CD14-positive monocyte (primary cell): ENCODE measurements at regions not wholly inside any gene's neighbourhood (a gene's known extent, or its start where the extent isn't known, plus 50 kb on each side); places are given as distances from the start of the nearest gene placed in this dataset.
"Not testable (repeated sequence)": the region's sequence is repeated elsewhere in the genome, so short reads cannot be mapped to it uniquely, and the experiment has no call there.

Source experiments
- DNase-seq, 3 donors: peaks; one replicate each; pipeline ENCODE4 v3.0.0-alpha.2; 2011 to 2022
- H2AFZ ChIP-seq: 2 replicates; pipeline ENCODE4 v1.6.0; 2012; ENCODE audit warnings: mild to moderate bottlenecking, low read depth, low read length, inconsistent platforms; ENCODE audit not compliant: insufficient read depth, poor library complexity, severe bottlenecking
- H3K27ac ChIP-seq, 2 donors: 1 replicate in 1 of 2; 2 replicates in 1 of 2; pipeline ENCODE4 v1.5.1; 2012 to 2013; ENCODE audit warnings: low read length in 2 of 2, control low read depth in 1 of 2, inconsistent platforms in 1 of 2, low read depth in 1 of 2, mild to moderate bottlenecking in 1 of 2
- H3K27me3 ChIP-seq, 2 donors: one replicate each; pipeline versions ENCODE4 v1.6.0 to v1.6.1; 2011 to 2013; ENCODE audit warnings: low read length in 2 of 2; ENCODE audit not compliant: control insufficient read depth in 2 of 2, insufficient read depth in 2 of 2
- H3K36me3 ChIP-seq, 2 donors: replicated peaks in 1 of 2; 1 replicate in 1 of 2; 2 replicates in 1 of 2; pipeline versions ENCODE4 v1.5.1 to v1.6.1; 2012 to 2013; ENCODE audit warnings: low read length in 2 of 2, control low read depth in 1 of 2, inconsistent platforms in 1 of 2, mild to moderate bottlenecking in 1 of 2; ENCODE audit not compliant: insufficient read depth in 2 of 2, control insufficient read depth in 1 of 2
- H3K4me1 ChIP-seq, 2 donors: 1 replicate in 1 of 2; 2 replicates in 1 of 2; pipeline versions ENCODE4 v1.5.1 to v1.6.1; 2012 to 2013; ENCODE audit warnings: low read length in 2 of 2, control low read depth in 1 of 2, inconsistent platforms in 1 of 2, mild to moderate bottlenecking in 1 of 2, moderate library complexity in 1 of 2; ENCODE audit not compliant: insufficient read depth in 2 of 2, control insufficient read depth in 1 of 2
- H3K4me2 ChIP-seq: replicated peaks from 2 replicates; pipeline ENCODE3; 2012; ENCODE audit warnings: low read length, moderate library complexity, mild to moderate bottlenecking; ENCODE audit not compliant: poor library complexity, severe bottlenecking; ENCODE audit errors: extremely low read depth
- H3K4me3 ChIP-seq, 3 experiments: fragments of 200-600 bp in 1 of 3; sonication (generic) in 1 of 3; replicated peaks in 1 of 3; 1 replicate in 2 of 3; 2 replicates in 1 of 3; pipeline ENCODE4 v1.5.1; 2011 to 2013; ENCODE audit warnings: low read length in 3 of 3, mild to moderate bottlenecking in 3 of 3, control low read depth in 2 of 3, low read depth in 2 of 3, inconsistent platforms in 1 of 3, moderate library complexity in 1 of 3
- H3K79me2 ChIP-seq: 2 replicates; pipeline ENCODE4 v1.6.0; 2012; ENCODE audit warnings: mild to moderate bottlenecking, control low read depth, inconsistent platforms, low read length, moderate library complexity; ENCODE audit not compliant: insufficient read depth
- H3K9ac ChIP-seq: 2 replicates; pipeline ENCODE4 v1.6.0; 2017; ENCODE audit warnings: low read length, mild to moderate bottlenecking; ENCODE audit not compliant: insufficient read depth, poor library complexity, severe bottlenecking
- H3K9me3 ChIP-seq, 2 donors: replicated peaks in 1 of 2; 1 replicate in 1 of 2; 2 replicates in 1 of 2; pipeline versions ENCODE4 v1.5.1 to v1.6.1; 2012 to 2013; ENCODE audit warnings: low read length in 2 of 2, control low read depth in 1 of 2; ENCODE audit not compliant: control insufficient read depth in 1 of 2, insufficient read depth in 1 of 2
- H4K20me1 ChIP-seq: 2 replicates; pipeline ENCODE4 v1.6.0; 2012; ENCODE audit warnings: mild to moderate bottlenecking, low read length, control low read depth, moderate library complexity; ENCODE audit not compliant: insufficient read depth
- H3K27ac Mint-ChIP-seq, 7 donors: one replicate each; pipeline ENCODE4 v1.8.0; 2020; ENCODE audit warnings: mild to moderate bottlenecking in 7 of 7, mixed read lengths in 7 of 7, moderate library complexity in 6 of 7, inconsistent platforms in 2 of 7
- H3K27me3 Mint-ChIP-seq, 3 donors: one replicate each; pipeline ENCODE4 v1.8.0; 2021 to 2022; ENCODE audit warnings: low read depth in 3 of 3, mild to moderate bottlenecking in 3 of 3, mixed read lengths in 3 of 3, moderate library complexity in 3 of 3, inconsistent platforms in 1 of 3
- H3K36me3 Mint-ChIP-seq, 2 donors: one replicate each; pipeline ENCODE4 v1.8.0; 2020; ENCODE audit warnings: mixed read lengths in 2 of 2, inconsistent platforms in 1 of 2, mild to moderate bottlenecking in 1 of 2
- H3K4me1 Mint-ChIP-seq: one replicate; pipeline ENCODE4 v1.8.0; 2020; ENCODE audit warnings: mild to moderate bottlenecking, mixed read lengths
- H3K4me3 Mint-ChIP-seq, 2 donors: one replicate each; pipeline ENCODE4 v1.8.0; 2020; ENCODE audit warnings: mild to moderate bottlenecking in 2 of 2, mixed read lengths in 2 of 2, moderate library complexity in 1 of 2
- H3K9me3 Mint-ChIP-seq, 7 donors: one replicate each; pipeline ENCODE4 v1.8.0; 2020 to 2022; ENCODE audit warnings: mixed read lengths in 7 of 7, mild to moderate bottlenecking in 6 of 7, moderate library complexity in 6 of 7, inconsistent platforms in 2 of 7
- WGBS: methylation state at CpG from one replicate; pipeline ENCODE4 v1.1.5; 2013; ENCODE audit warnings: missing lambda C conversion rate; ENCODE audit not compliant: insufficient coverage; 5-methylcytosine and 5-hydroxymethylcytosine counted together
- intact Hi-C, 2 donors: fragments of 100-400 bp; cut with micrococcal nuclease; formaldehyde crosslinking; loops; one replicate each; pipeline versions ENCODE4 v1.15.0 to v1.15.1; 2023
- TF ChIP-seq, protein P1 (sequence below): fragments of 200-600 bp; IDR thresholded peaks from one replicate; pipeline ENCODE4 v1.8.0; 2022; ENCODE audit warnings: antibody characterized with exemption, mild to moderate bottlenecking

DNA sequence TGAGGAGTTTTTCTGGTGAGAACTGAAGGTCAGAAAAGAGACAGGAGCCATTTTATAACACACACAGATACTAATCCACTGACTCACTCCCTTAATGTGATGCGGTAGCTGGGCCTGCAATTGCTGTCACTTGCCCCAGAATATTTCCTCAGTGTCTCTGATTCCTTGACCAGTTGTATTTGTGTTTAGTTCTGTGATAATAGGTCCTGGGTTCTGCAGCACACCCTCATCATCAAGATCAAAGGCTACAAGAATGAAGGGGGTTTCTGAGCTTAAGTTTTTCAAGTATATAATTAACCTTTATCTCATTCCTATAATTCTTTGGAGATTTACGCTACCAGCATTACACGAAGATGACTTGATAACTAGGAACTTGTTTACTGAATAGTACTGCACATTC, 576.5 kb upstream of the CPXCR1 start:
- TF ChIP-seq, protein P1, sequence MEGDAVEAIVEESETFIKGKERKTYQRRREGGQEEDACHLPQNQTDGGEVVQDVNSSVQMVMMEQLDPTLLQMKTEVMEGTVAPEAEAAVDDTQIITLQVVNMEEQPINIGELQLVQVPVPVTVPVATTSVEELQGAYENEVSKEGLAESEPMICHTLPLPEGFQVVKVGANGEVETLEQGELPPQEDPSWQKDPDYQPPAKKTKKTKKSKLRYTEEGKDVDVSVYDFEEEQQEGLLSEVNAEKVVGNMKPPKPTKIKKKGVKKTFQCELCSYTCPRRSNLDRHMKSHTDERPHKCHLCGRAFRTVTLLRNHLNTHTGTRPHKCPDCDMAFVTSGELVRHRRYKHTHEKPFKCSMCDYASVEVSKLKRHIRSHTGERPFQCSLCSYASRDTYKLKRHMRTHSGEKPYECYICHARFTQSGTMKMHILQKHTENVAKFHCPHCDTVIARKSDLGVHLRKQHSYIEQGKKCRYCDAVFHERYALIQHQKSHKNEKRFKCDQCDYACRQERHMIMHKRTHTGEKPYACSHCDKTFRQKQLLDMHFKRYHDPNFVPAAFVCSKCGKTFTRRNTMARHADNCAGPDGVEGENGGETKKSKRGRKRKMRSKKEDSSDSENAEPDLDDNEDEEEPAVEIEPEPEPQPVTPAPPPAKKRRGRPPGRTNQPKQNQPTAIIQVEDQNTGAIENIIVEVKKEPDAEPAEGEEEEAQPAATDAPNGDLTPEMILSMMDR = no peak
- intact Hi-C loops = no loop called here
- WGBS = no CpG with 5 or more reads among the region's 3 CpGs

GRCh38 chrX:88173932-88174440, 573.0 kb upstream of the CPXCR1 start:
- H3K36me3 Mint-ChIP-seq, H3K9me3 Mint-ChIP-seq, H2AFZ ChIP-seq, H3K9me3 ChIP-seq, DNase-seq, H3K4me1 Mint-ChIP-seq, H3K9ac ChIP-seq, H3K27ac Mint-ChIP-seq, H3K4me2 ChIP-seq, H3K27me3 Mint-ChIP-seq, H3K36me3 ChIP-seq, H3K27me3 ChIP-seq, H3K4me3 Mint-ChIP-seq, H3K27ac ChIP-seq, H3K4me1 ChIP-seq, intact Hi-C loops, H4K20me1 ChIP-seq, H3K4me3 ChIP-seq, H3K79me2 ChIP-seq: not testable (repeated sequence)
- WGBS = no CpG with 5 or more reads among the region's 4 CpGs

More for the DNA sequence above, 576.5 kb upstream of the CPXCR1 start:
- H3K9me3 ChIP-seq = peaks cover 0 to 3% of the 10 kb centered on the region in 2 donors
- H3K79me2 ChIP-seq = no peaks in the 10 kb centered on the region
- Mint-ChIP-seq H3K36me3 (no peaks in the 10 kb centered on the region), H3K27me3 (no peaks in the 10 kb centered on the region), H3K9me3 (peaks cover 3 to 7% (median 3%) of the 10 kb centered on the region in 7 donors), H3K4me1 (no peaks in the 10 kb centered on the region), H3K4me3 (no peak overlapping the region), H3K27ac (no peak overlapping the region)
- H4K20me1 ChIP-seq = no peaks in the 10 kb centered on the region
- H3K27me3 ChIP-seq = no peaks in the 10 kb centered on the region
- H2AFZ ChIP-seq = no peak overlapping the region
- H3K4me3 ChIP-seq = no peak overlapping the region
- H3K4me2 ChIP-seq = no peak overlapping the region
- H3K27ac ChIP-seq = no peak overlapping the region
- no peak overlapping the region for H3K9ac ChIP-seq
- no peak for DNase-seq
- no peaks in the 10 kb centered on the region for H3K36me3 ChIP-seq
- H3K4me1 ChIP-seq = no peaks in the 10 kb centered on the region
